ENCODE measurements at regions not wholly inside any gene's neighbourhood (a gene's known extent, or its start where the extent isn't known, plus 50 kb on each side); places are given as distances from the start of the nearest gene placed in this dataset.

GRCh38 chr13:76024151-76024550 is 388.0 kb downstream of the LMO7 start:
- H3K4me1 Mint-ChIP-seq (ENCODE audit: low read depth) = peaks cover 10% of the 10 kb centered on the region
- no peak overlapping the region for H3K4me3 Mint-ChIP-seq (ENCODE audit: low read depth)
- no peaks in the 10 kb centered on the region for H3K36me3 Mint-ChIP-seq (ENCODE audit: insufficient read depth)
- TF ChIP-seq CTCF (IDR thresholded peaks at IDR 0.05; ENCODE audit: unreplicated experiment) = no peak
- peaks cover 4% of the 10 kb centered on the region for H3K9me3 Mint-ChIP-seq (ENCODE audit: low read depth)
- DNase-seq (ENCODE audit: low spot score, unreplicated experiment) = no peak
- H3K27ac Mint-ChIP-seq = no peak overlapping the region
- no peaks in the 10 kb centered on the region for H3K27me3 Mint-ChIP-seq

GRCh38 chr13:76023652-76024051 is 387.5 kb downstream of the LMO7 start:
- DNase-seq (ENCODE audit: low spot score, unreplicated experiment) = no peak
- Mint-ChIP-seq H3K36me3 (ENCODE audit: insufficient read depth) (no peaks in the 10 kb centered on the region), H3K4me1 (ENCODE audit: low read depth) (peaks cover 10% of the 10 kb centered on the region), H3K9me3 (ENCODE audit: low read depth) (peaks cover 4% of the 10 kb centered on the region), H3K4me3 (ENCODE audit: low read depth) (no peak overlapping the region), H3K27ac (no peak overlapping the region), H3K27me3 (no peaks in the 10 kb centered on the region)
- no peak for TF ChIP-seq CTCF (IDR thresholded peaks at IDR 0.05; ENCODE audit: unreplicated experiment)

DNA sequence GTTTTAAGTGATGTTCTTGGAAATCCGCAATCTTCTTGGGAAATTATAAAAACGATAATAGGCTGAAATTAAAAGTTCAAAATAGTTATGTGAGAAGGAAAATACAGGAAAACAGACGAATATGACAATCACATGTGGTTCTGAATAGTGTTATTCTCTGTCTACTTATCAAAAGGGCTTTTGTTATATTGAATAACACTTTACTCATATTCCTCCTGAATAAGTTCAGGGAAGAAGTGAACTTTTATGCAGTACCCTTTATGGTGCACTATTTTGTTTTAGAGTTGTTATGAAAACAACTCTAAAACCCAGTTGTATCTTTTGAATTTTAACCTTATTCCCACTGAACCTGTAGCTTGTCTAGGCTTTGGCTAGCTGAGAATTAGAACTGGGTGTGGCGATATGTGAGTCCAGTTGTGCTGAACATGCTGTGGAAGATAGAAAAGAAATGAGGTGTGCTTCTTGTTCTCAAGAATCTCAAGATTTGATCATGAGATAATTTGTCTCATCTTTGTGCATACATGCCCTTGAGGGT is 384.4 kb downstream of the LMO7 start:
- no peaks in the 10 kb centered on the region for H3K36me3 Mint-ChIP-seq (ENCODE audit: insufficient read depth)
- peaks cover 5% of the 10 kb centered on the region for H3K4me1 Mint-ChIP-seq (ENCODE audit: low read depth)
- H3K4me3 Mint-ChIP-seq (ENCODE audit: low read depth) = no peak overlapping the region
- no peaks in the 10 kb centered on the region for H3K27me3 Mint-ChIP-seq
- peaks cover 4% of the 10 kb centered on the region for H3K9me3 Mint-ChIP-seq (ENCODE audit: low read depth)
- TF ChIP-seq CTCF (IDR thresholded peaks at IDR 0.05; ENCODE audit: unreplicated experiment) = no peak
- no peak for DNase-seq (ENCODE audit: low spot score, unreplicated experiment)
- no peak overlapping the region for H3K27ac Mint-ChIP-seq

GRCh38 chr13:76019421-76020044 is 383.4 kb downstream of the LMO7 start:
- peak; percentile 21 for DNase-seq (ENCODE audit: low spot score, unreplicated experiment)
- Mint-ChIP-seq H3K9me3 (ENCODE audit: low read depth) (peaks cover 4% of the 10 kb centered on the region), H3K4me3 (ENCODE audit: low read depth) (peak overlapping the region; percentile 29), H3K27me3 (no peaks in the 10 kb centered on the region), H3K27ac (no peak overlapping the region), H3K36me3 (ENCODE audit: insufficient read depth) (no peaks in the 10 kb centered on the region), H3K4me1 (ENCODE audit: low read depth) (peaks cover 7% of the 10 kb centered on the region)
- peak; percentile 57 for TF ChIP-seq CTCF (IDR thresholded peaks at IDR 0.05; ENCODE audit: unreplicated experiment)

- no peak for DNase-seq (ENCODE audit: low spot score, unreplicated experiment)
- no peak overlapping the region for H3K4me3 Mint-ChIP-seq (ENCODE audit: low read depth)
- no peak overlapping the region for H3K27ac Mint-ChIP-seq
- TF ChIP-seq CTCF (IDR thresholded peaks at IDR 0.05; ENCODE audit: unreplicated experiment) = no peak
- H3K27me3 Mint-ChIP-seq = no peaks in the 10 kb centered on the region
- no peaks in the 10 kb centered on the region for H3K36me3 Mint-ChIP-seq (ENCODE audit: insufficient read depth)
- no peaks in the 10 kb centered on the region for H3K9me3 Mint-ChIP-seq (ENCODE audit: low read depth)
- H3K4me1 Mint-ChIP-seq (ENCODE audit: low read depth) = peaks cover 7% of the 10 kb centered on the region
Observed at GRCh38 chr13:76017861-76018556, 381.9 kb downstream of the LMO7 start.
